ENCODE measurements at regions not wholly inside any gene's neighbourhood (a gene's known extent, or its start where the extent isn't known, plus 50 kb on each side); places are given as distances from the start of the nearest gene placed in this dataset.

GRCh38 chr16:9306753-9307152 lies 215.3 kb downstream of the HAPSTR1 start:
- H3K4me3 ChIP-seq (ENCODE audit: low read depth, low read length): no peak overlapping the region
- no peak for TF ChIP-seq CTCF (conservative IDR thresholded peaks at IDR 0.05; ENCODE audit: low read depth, low read length)
- DNase-seq (ENCODE audit: low read depth): no peak

GRCh38 chr16:9307446-9307845 lies 216.0 kb downstream of the HAPSTR1 start:
- H3K4me3 ChIP-seq (ENCODE audit: low read depth, low read length): no peak overlapping the region
- no peak for TF ChIP-seq CTCF (conservative IDR thresholded peaks at IDR 0.05; ENCODE audit: low read depth, low read length)
- DNase-seq (ENCODE audit: low read depth): no peak

- no peak overlapping the region for H3K4me3 ChIP-seq (ENCODE audit: low read depth, low read length)
- no peak for TF ChIP-seq CTCF (conservative IDR thresholded peaks at IDR 0.05; ENCODE audit: low read depth, low read length)
- no peak for DNase-seq (ENCODE audit: low read depth)
These were observed 216.9 kb downstream of the HAPSTR1 start for GRCh38 chr16:9308356-9308801.

- H3K4me3 ChIP-seq (ENCODE audit: low read depth, low read length): no peak overlapping the region
- no peak for TF ChIP-seq CTCF (conservative IDR thresholded peaks at IDR 0.05; ENCODE audit: low read depth, low read length)
- no peak for DNase-seq (ENCODE audit: low read depth)
These were observed 217.4 kb downstream of the HAPSTR1 start for GRCh38 chr16:9308850-9309249.

GRCh38 chr16:9309844-9310243 lies 218.4 kb downstream of the HAPSTR1 start:
- H3K4me3 ChIP-seq (ENCODE audit: low read depth, low read length): no peak overlapping the region
- DNase-seq (ENCODE audit: low read depth): no peak
- TF ChIP-seq CTCF (conservative IDR thresholded peaks at IDR 0.05; ENCODE audit: low read depth, low read length): no peak

- no peak overlapping the region for H3K4me3 ChIP-seq (ENCODE audit: low read depth, low read length)
- no peak for TF ChIP-seq CTCF (conservative IDR thresholded peaks at IDR 0.05; ENCODE audit: low read depth, low read length)
- DNase-seq (ENCODE audit: low read depth): no peak
These were observed 220.0 kb downstream of the HAPSTR1 start for GRCh38 chr16:9311303-9311954.

- no peak overlapping the region for H3K4me3 ChIP-seq (ENCODE audit: low read depth, low read length)
- TF ChIP-seq CTCF (conservative IDR thresholded peaks at IDR 0.05; ENCODE audit: low read depth, low read length): no peak
- no peak for DNase-seq (ENCODE audit: low read depth)
These were observed 224.6 kb downstream of the HAPSTR1 start for GRCh38 chr16:9316008-9316407.

All from choroid plexus epithelial cell (primary cell).